ENCODE measurements at regions not wholly inside any gene's neighbourhood (a gene's known extent, or its start where the extent isn't known, plus 50 kb on each side); places are given as distances from the start of the nearest gene placed in this dataset.

DNA sequence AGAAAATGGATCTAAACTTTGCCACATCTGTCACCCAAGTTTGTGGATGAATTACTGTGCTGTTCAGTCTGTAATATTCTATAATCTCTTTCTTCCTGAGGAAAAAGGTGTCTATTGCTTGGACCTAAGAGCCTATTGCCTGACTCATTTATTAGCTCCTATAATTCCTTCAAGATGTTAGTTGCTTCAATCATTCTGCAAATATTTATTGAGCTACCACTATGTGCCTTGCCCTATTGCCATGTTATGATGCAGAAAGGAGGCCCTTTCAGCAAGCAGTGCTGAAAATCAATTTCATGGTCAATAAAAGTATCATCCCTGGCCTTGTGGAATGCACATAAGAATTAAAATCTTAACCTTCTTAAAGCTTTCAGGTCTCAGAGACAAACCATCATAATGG, 113.6 kb downstream of the CCER1 start:
- H3K9me3 ChIP-seq (ENCODE audit: low read depth, low read length): no peaks in the 10 kb centered on the region
- no peak overlapping the region for H3K9ac ChIP-seq (ENCODE audit: insufficient read length)
- H3K4me3 ChIP-seq: no peak overlapping the region
- TF ChIP-seq EZH2 (IDR thresholded peaks at IDR 0.05): no peak
- TF ChIP-seq POLR2AphosphoS5 (IDR thresholded peaks at IDR 0.05; ENCODE audit: borderline replicate concordance, low read depth, low read length): no peak
- no peak for TF ChIP-seq FOXP2 (optimal IDR thresholded peaks at IDR 0.05; ENCODE audit: control extremely low read depth, extremely low read length, insufficient read depth)
- H3K36me3 ChIP-seq (ENCODE audit: insufficient read depth, low read length): no peaks in the 10 kb centered on the region
- DNase-seq (ENCODE audit: low read depth, low spot score): no peak
- H3K27ac ChIP-seq: no peak overlapping the region

DNA sequence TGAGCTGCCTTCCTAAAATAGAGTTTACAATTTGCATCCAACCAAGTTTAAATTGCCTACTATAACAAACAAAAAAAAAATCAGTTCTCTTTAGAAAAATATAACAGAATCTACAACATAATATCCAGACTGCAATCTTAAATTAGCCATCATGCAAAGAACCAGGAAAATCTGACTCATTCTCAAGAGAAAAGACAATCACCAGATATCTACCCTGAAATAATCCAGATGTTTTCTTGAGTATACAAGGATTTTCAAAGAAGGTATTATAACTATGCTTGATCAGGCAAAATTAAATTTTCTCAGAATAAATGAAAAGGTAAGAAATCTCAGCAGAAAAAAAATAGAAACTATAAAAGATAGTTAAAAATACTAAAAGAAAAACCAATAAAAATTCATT, 115.6 kb downstream of the CCER1 start:
- H3K9me3 ChIP-seq (ENCODE audit: low read depth, low read length): no peaks in the 10 kb centered on the region
- no peak overlapping the region for H3K9ac ChIP-seq (ENCODE audit: insufficient read length)
- TF ChIP-seq POLR2AphosphoS5 (IDR thresholded peaks at IDR 0.05; ENCODE audit: borderline replicate concordance, low read depth, low read length): no peak
- no peak overlapping the region for H3K4me3 ChIP-seq
- no peaks in the 10 kb centered on the region for H3K36me3 ChIP-seq (ENCODE audit: insufficient read depth, low read length)
- DNase-seq (ENCODE audit: low read depth, low spot score): no peak
- H3K27ac ChIP-seq: no peak overlapping the region

DNA sequence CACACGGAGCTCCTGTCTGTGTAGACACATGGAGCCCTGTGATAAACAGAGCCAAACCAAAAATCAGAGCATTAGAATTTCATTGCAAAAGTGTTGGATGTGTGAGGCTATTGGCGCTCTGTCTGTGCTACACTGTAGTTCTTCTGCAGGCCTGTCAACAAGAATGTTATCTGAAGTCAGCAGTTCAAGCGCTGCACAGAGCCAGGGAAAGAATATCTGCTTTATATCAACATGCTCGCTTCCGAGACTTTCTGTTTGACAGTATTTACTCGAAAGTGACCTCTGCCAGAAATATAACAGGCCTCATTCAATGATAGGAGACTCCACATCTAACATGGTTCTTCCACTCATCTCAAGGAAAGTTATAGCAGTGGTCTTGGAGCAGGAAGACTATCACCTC, 118.3 kb downstream of the CCER1 start:
- TF ChIP-seq EZH2 (IDR thresholded peaks at IDR 0.05): no peak
- no peak for TF ChIP-seq FOXP2 (optimal IDR thresholded peaks at IDR 0.05; ENCODE audit: control extremely low read depth, extremely low read length, insufficient read depth)
- TF ChIP-seq POLR2AphosphoS5 (IDR thresholded peaks at IDR 0.05; ENCODE audit: borderline replicate concordance, low read depth, low read length): no peak

DNA sequence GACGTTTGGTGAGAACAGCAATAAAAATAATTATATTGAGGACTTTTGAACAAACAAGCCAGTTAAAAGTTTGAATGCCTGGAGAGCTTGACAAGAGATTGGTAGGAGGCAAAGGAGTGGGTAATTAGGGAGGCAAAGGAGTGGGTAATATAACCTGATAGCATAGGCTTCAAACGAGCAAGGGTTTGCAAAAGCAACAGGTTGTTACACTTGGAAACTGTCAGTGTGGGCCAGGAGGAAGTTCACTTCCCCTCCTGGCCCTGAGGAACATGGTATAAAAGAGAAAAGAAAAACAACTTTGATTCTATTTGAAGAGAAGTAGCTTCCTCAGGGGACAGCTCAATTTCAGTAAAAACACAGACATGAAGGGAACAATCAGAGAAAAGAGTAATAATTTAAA, 121.7 kb downstream of the CCER1 start:
- TF ChIP-seq POLR2AphosphoS5 (IDR thresholded peaks at IDR 0.05; ENCODE audit: borderline replicate concordance, low read depth, low read length) (no peak), FOXP2 (optimal IDR thresholded peaks at IDR 0.05; ENCODE audit: control extremely low read depth, extremely low read length, insufficient read depth) (no peak), EZH2 (IDR thresholded peaks at IDR 0.05) (no peak)
- H3K9me3 ChIP-seq (ENCODE audit: low read depth, low read length): no peaks in the 10 kb centered on the region
- H3K27ac ChIP-seq: no peak overlapping the region
- no peak for DNase-seq (ENCODE audit: low read depth, low spot score)
- no peak overlapping the region for H3K4me3 ChIP-seq
- no peaks in the 10 kb centered on the region for H3K36me3 ChIP-seq (ENCODE audit: insufficient read depth, low read length)
- H3K9ac ChIP-seq (ENCODE audit: insufficient read length): no peak overlapping the region

More for the DNA sequence above, 118.3 kb downstream of the CCER1 start:
- DNase-seq (ENCODE audit: low read depth, low spot score): no peak
- H3K27ac ChIP-seq: no peak overlapping the region
- H3K4me3 ChIP-seq: no peak overlapping the region
- H3K36me3 ChIP-seq (ENCODE audit: insufficient read depth, low read length): no peaks in the 10 kb centered on the region
- H3K9ac ChIP-seq (ENCODE audit: insufficient read length): no peak overlapping the region
- H3K9me3 ChIP-seq (ENCODE audit: low read depth, low read length): no peaks in the 10 kb centered on the region

DNA sequence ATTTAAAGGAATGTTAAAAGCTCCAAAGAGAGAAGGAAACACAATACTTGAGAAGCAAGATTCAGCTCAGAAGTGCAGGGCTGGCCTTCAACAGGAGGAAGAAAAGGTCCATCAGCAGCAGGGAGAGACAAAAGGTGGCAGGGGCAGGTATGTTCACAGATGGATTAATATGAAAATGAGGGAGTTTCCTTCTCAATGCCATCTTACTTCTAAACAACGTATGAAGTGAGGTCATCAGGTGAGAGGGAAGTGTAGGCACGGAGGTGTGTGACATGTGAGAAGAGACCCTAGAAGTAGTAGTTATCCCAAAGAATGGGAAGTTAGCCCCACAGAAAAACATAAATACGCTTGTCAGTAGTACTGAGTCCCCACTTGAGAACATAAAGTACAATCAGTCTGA, 122.5 kb downstream of the CCER1 start:
- Histone ChIP-seq H3K9ac (ENCODE audit: insufficient read length) (no peak overlapping the region), H3K27ac (no peak overlapping the region), H3K4me3 (no peak overlapping the region), H3K9me3 (ENCODE audit: low read depth, low read length) (no peaks in the 10 kb centered on the region), H3K36me3 (ENCODE audit: insufficient read depth, low read length) (no peaks in the 10 kb centered on the region)
- no peak for DNase-seq (ENCODE audit: low read depth, low spot score)
- no peak for TF ChIP-seq EZH2 (IDR thresholded peaks at IDR 0.05)
- TF ChIP-seq POLR2AphosphoS5 (IDR thresholded peaks at IDR 0.05; ENCODE audit: borderline replicate concordance, low read depth, low read length): no peak
- TF ChIP-seq FOXP2 (optimal IDR thresholded peaks at IDR 0.05; ENCODE audit: control extremely low read depth, extremely low read length, insufficient read depth): no peak

DNA sequence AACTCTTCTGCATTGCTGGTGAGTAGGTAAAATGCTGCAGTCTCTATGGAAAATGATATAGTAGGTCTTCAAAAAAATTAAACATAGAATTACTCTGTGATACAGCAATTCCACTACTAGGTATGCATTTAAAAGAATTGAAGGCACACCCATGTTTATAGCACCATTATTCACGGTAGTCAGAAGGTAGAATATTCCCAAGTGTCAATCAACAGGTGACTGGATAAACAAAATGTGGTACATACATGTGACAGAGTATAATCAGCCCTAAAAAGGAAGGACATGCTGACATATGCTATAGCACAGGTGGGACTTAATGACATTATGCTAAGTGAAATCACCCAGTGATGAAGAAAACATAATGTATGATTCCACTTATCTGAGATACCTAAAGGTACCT, 123.3 kb downstream of the CCER1 start:
- Histone ChIP-seq H3K9me3 (ENCODE audit: low read depth, low read length) (no peaks in the 10 kb centered on the region), H3K9ac (ENCODE audit: insufficient read length) (no peak overlapping the region), H3K27ac (no peak overlapping the region), H3K4me3 (no peak overlapping the region), H3K36me3 (ENCODE audit: insufficient read depth, low read length) (no peaks in the 10 kb centered on the region)
- TF ChIP-seq FOXP2 (optimal IDR thresholded peaks at IDR 0.05; ENCODE audit: control extremely low read depth, extremely low read length, insufficient read depth) (no peak), POLR2AphosphoS5 (IDR thresholded peaks at IDR 0.05; ENCODE audit: borderline replicate concordance, low read depth, low read length) (no peak), EZH2 (IDR thresholded peaks at IDR 0.05) (no peak)
- DNase-seq (ENCODE audit: low read depth, low spot score): no peak

DNA sequence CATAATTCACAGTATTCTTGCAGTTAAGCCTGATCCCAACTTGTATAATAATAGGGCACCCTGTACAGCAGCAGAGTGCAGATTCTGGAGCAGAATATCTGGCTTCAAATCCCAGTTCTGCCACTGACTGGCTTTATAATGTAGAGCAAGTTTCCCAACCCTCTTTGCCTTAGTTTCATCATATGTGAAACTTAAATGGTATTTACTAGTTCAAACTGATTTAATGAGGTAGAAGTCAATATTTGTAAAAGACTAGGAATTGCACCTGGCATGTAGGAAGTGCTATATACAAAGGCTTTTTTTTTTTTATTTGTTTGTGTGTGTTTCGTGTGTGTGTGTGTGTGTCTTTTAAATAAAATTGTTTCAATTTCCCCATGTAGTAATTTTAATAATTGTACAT, 125.9 kb downstream of the CCER1 start:
- Histone ChIP-seq H3K36me3 (ENCODE audit: insufficient read depth, low read length) (no peaks in the 10 kb centered on the region), H3K27ac (no peak overlapping the region), H3K4me3 (no peak overlapping the region), H3K9me3 (ENCODE audit: low read depth, low read length) (no peaks in the 10 kb centered on the region), H3K9ac (ENCODE audit: insufficient read length) (no peak overlapping the region)
- DNase-seq (ENCODE audit: low read depth, low spot score): no peak
- no peak for TF ChIP-seq FOXP2 (optimal IDR thresholded peaks at IDR 0.05; ENCODE audit: control extremely low read depth, extremely low read length, insufficient read depth)
- TF ChIP-seq EZH2 (IDR thresholded peaks at IDR 0.05): no peak
- TF ChIP-seq POLR2AphosphoS5 (IDR thresholded peaks at IDR 0.05; ENCODE audit: borderline replicate concordance, low read depth, low read length): no peak

DNA sequence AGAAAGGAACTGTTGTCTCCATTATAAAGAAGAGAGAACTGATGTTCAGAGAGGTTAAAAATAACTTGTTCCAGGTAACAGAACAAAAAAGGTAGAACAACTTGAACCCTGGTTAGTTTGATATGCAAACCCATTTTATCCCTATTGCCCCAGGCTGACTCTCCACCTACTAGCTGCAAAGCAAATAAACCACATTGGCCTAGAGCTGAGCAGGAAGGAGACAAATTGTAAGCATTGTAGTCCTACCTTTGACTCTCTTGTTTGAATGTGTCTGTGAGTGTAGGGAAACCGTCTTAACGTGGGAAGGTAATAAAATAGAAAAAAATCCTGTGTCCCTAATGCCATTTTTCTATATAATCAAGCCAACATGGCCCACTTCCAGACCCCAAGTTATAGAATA, 126.4 kb downstream of the CCER1 start:
- no peak for DNase-seq (ENCODE audit: low read depth, low spot score)
- no peaks in the 10 kb centered on the region for H3K9me3 ChIP-seq (ENCODE audit: low read depth, low read length)
- no peak overlapping the region for H3K27ac ChIP-seq
- H3K4me3 ChIP-seq: no peak overlapping the region
- H3K36me3 ChIP-seq (ENCODE audit: insufficient read depth, low read length): no peaks in the 10 kb centered on the region
- TF ChIP-seq POLR2AphosphoS5 (IDR thresholded peaks at IDR 0.05; ENCODE audit: borderline replicate concordance, low read depth, low read length): no peak
- no peak for TF ChIP-seq FOXP2 (optimal IDR thresholded peaks at IDR 0.05; ENCODE audit: control extremely low read depth, extremely low read length, insufficient read depth)
- no peak for TF ChIP-seq EZH2 (IDR thresholded peaks at IDR 0.05)
- no peak overlapping the region for H3K9ac ChIP-seq (ENCODE audit: insufficient read length)

DNA sequence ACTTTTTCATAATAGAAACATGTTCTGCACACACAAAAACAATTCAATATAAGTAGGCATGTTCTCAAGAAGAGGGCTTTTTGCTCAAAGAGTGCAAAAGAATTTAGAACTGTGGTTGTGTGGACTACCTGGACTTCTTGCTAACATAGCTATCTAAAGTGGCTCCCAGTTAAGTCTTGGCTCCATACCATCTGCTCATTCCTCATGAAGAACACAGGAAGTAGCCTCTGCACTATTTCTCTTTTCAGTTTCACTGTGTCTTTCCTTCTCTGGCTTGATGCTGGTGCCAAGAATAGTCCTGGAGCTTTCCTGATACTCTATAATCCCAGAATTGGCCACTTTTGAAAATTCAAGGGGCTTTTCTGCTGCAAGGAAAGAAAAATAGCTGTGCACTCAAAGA, 127.4 kb downstream of the CCER1 start:
- no peaks in the 10 kb centered on the region for H3K9me3 ChIP-seq (ENCODE audit: low read depth, low read length)
- no peak for DNase-seq (ENCODE audit: low read depth, low spot score)
- TF ChIP-seq FOXP2 (optimal IDR thresholded peaks at IDR 0.05; ENCODE audit: control extremely low read depth, extremely low read length, insufficient read depth) (no peak), EZH2 (IDR thresholded peaks at IDR 0.05) (no peak), POLR2AphosphoS5 (IDR thresholded peaks at IDR 0.05; ENCODE audit: borderline replicate concordance, low read depth, low read length) (no peak)
- no peaks in the 10 kb centered on the region for H3K36me3 ChIP-seq (ENCODE audit: insufficient read depth, low read length)
- no peak overlapping the region for H3K27ac ChIP-seq
- H3K4me3 ChIP-seq: no peak overlapping the region
- H3K9ac ChIP-seq (ENCODE audit: insufficient read length): no peak overlapping the region
